ENCODE measurements at regions not wholly inside any gene's neighbourhood (a gene's known extent, or its start where the extent isn't known, plus 50 kb on each side); places are given as distances from the start of the nearest gene placed in this dataset.
"Not testable (repeated sequence)": the region's sequence is repeated elsewhere in the genome, so short reads cannot be mapped to it uniquely, and the experiment has no call there.

- H3K4me1 Mint-ChIP-seq (ENCODE audit: low read depth) = peaks cover 9% of the 10 kb centered on the region
Measured at GRCh38 chr5:133865113-133865512, 103.3 kb downstream of the C5orf15 start.

GRCh38 chr5:133864711-133865110 is 103.7 kb downstream of the C5orf15 start:
- peaks cover 5% of the 10 kb centered on the region for H3K27me3 Mint-ChIP-seq (ENCODE audit: low read depth)
- TF ChIP-seq CTCF (IDR thresholded peaks at IDR 0.05) = no peak
- no peak overlapping the region for H3K27ac Mint-ChIP-seq (ENCODE audit: unreplicated experiment)
- no peak for DNase-seq (ENCODE audit: low spot score)
- no peaks in the 10 kb centered on the region for H3K9me3 Mint-ChIP-seq (ENCODE audit: low read depth)
- H3K4me3 Mint-ChIP-seq (ENCODE audit: unreplicated experiment) = no peak overlapping the region
- H3K4me1 Mint-ChIP-seq (ENCODE audit: low read depth) = peaks cover 9% of the 10 kb centered on the region
- H3K36me3 Mint-ChIP-seq (ENCODE audit: low read depth) = no peaks in the 10 kb centered on the region

More at GRCh38 chr5:133865113-133865512, 103.3 kb downstream of the C5orf15 start:
- no peak overlapping the region for H3K4me3 Mint-ChIP-seq (ENCODE audit: unreplicated experiment)
- no peak for TF ChIP-seq CTCF (IDR thresholded peaks at IDR 0.05)
- peaks cover 5% of the 10 kb centered on the region for H3K27me3 Mint-ChIP-seq (ENCODE audit: low read depth)
- H3K36me3 Mint-ChIP-seq (ENCODE audit: low read depth) = no peaks in the 10 kb centered on the region
- no peaks in the 10 kb centered on the region for H3K9me3 Mint-ChIP-seq (ENCODE audit: low read depth)
- no peak overlapping the region for H3K27ac Mint-ChIP-seq (ENCODE audit: unreplicated experiment)
- no peak for DNase-seq (ENCODE audit: low spot score)

GRCh38 chr5:133863857-133864585 is 104.4 kb downstream of the C5orf15 start:
- H3K36me3 Mint-ChIP-seq (ENCODE audit: low read depth) = no peaks in the 10 kb centered on the region
- H3K9me3 Mint-ChIP-seq (ENCODE audit: low read depth) = no peaks in the 10 kb centered on the region
- no peak for DNase-seq (ENCODE audit: low spot score)
- no peak overlapping the region for H3K4me3 Mint-ChIP-seq (ENCODE audit: unreplicated experiment)
- H3K27me3 Mint-ChIP-seq (ENCODE audit: low read depth) = peaks cover 5% of the 10 kb centered on the region
- H3K27ac Mint-ChIP-seq (ENCODE audit: unreplicated experiment) = no peak overlapping the region
- no peak for TF ChIP-seq CTCF (IDR thresholded peaks at IDR 0.05)
- peaks cover 2% of the 10 kb centered on the region for H3K4me1 Mint-ChIP-seq (ENCODE audit: low read depth)

GRCh38 chr5:133861161-133861737 is 107.2 kb downstream of the C5orf15 start:
- Mint-ChIP-seq H3K36me3 (ENCODE audit: low read depth) (no peaks in the 10 kb centered on the region), H3K4me3 (ENCODE audit: unreplicated experiment) (no peak overlapping the region), H3K4me1 (ENCODE audit: low read depth) (no peaks in the 10 kb centered on the region), H3K27ac (ENCODE audit: unreplicated experiment) (no peak overlapping the region), H3K9me3 (ENCODE audit: low read depth) (no peaks in the 10 kb centered on the region), H3K27me3 (ENCODE audit: low read depth) (peaks cover 5% of the 10 kb centered on the region)
- DNase-seq (ENCODE audit: low spot score) = no peak
- TF ChIP-seq CTCF (IDR thresholded peaks at IDR 0.05) = no peak

GRCh38 chr5:133859073-133859472 is 109.4 kb downstream of the C5orf15 start:
- Mint-ChIP-seq H3K27me3 (ENCODE audit: low read depth) (peaks cover 11% of the 10 kb centered on the region), H3K4me1 (ENCODE audit: low read depth) (no peaks in the 10 kb centered on the region), H3K4me3 (ENCODE audit: unreplicated experiment) (no peak overlapping the region), H3K27ac (ENCODE audit: unreplicated experiment) (no peak overlapping the region), H3K36me3 (ENCODE audit: low read depth) (no peaks in the 10 kb centered on the region), H3K9me3 (ENCODE audit: low read depth) (no peaks in the 10 kb centered on the region)
- TF ChIP-seq CTCF (IDR thresholded peaks at IDR 0.05) = no peak
- DNase-seq (ENCODE audit: low spot score) = no peak

- not testable (repeated sequence) for H3K4me3 Mint-ChIP-seq (ENCODE audit: unreplicated experiment); H3K27ac Mint-ChIP-seq (ENCODE audit: unreplicated experiment); H3K36me3 Mint-ChIP-seq (ENCODE audit: low read depth); H3K4me1 Mint-ChIP-seq (ENCODE audit: low read depth); DNase-seq (ENCODE audit: low spot score); H3K9me3 Mint-ChIP-seq (ENCODE audit: low read depth)
- peaks cover 11% of the 10 kb centered on the region for H3K27me3 Mint-ChIP-seq (ENCODE audit: low read depth)
Measured at GRCh38 chr5:133857595-133858313, 110.7 kb downstream of the C5orf15 start.

Measured in chondrocyte (in vitro differentiated cells).